MCF 10A (cell line): ENCODE measurements at regions not wholly inside any gene's neighbourhood (a gene's known extent, or its start where the extent isn't known, plus 50 kb on each side); places are given as distances from the start of the nearest gene placed in this dataset.
A peak's percentile ranks its signal among the peaks of the same experiment; 100 is the strongest.

ENCODE experiments used
- BruUV-seq: library from RNA; stranded (reverse); fragments of 400-500 nt; replicated peaks from 2 replicates; lab custom pipeline; 2021; lab: Mats Ljungman, UMichigan
- CTCF ChIA-PET: fragments of 300-600 bp; sonication (Branson Sonifier 250); formaldehyde crosslinking; extraction: SDS; loops from one replicate; lab custom pipeline; 2021; ENCODE audit warnings: antibody characterized with exemption, inconsistent platforms; lab: Yijun Ruan, JAX
- POLR2A ChIA-PET: fragments of 300-600, 350-650 bp; sonication (Branson Sonifier 250); formaldehyde crosslinking; extraction: SDS; loops from one replicate; lab custom pipeline; 2020; ENCODE audit warnings: antibody characterized with exemption, inconsistent platforms; lab: Yijun Ruan, JAX
- DNase-seq: peaks from one replicate; pipeline ENCODE4 v3.0.0-alpha.2; 2018; ENCODE audit not compliant: unreplicated experiment
- H3K27ac Mint-ChIP-seq: one replicate; pipeline ENCODE4 v1.8.0; 2022; ENCODE audit warnings: mild to moderate bottlenecking, low read depth, mixed read lengths; ENCODE audit not compliant: unreplicated experiment
- H3K27me3 Mint-ChIP-seq: one replicate; pipeline ENCODE4 v1.8.0; 2022; ENCODE audit warnings: mixed read lengths; ENCODE audit not compliant: insufficient read depth, unreplicated experiment
- H3K36me3 Mint-ChIP-seq: one replicate; pipeline ENCODE4 v1.8.0; 2022; ENCODE audit warnings: mild to moderate bottlenecking, moderate library complexity, mixed read lengths; ENCODE audit not compliant: insufficient read depth, unreplicated experiment
- H3K4me1 Mint-ChIP-seq: one replicate; pipeline ENCODE4 v1.8.0; 2022; ENCODE audit warnings: mixed read lengths; ENCODE audit not compliant: insufficient read depth, unreplicated experiment
- H3K4me3 Mint-ChIP-seq: one replicate; pipeline ENCODE4 v1.8.0; 2022; ENCODE audit warnings: mild to moderate bottlenecking, moderate library complexity, mixed read lengths; ENCODE audit not compliant: unreplicated experiment
- H3K9me3 Mint-ChIP-seq: one replicate; pipeline ENCODE4 v1.8.0; 2022; ENCODE audit warnings: mixed read lengths; ENCODE audit not compliant: unreplicated experiment
- intact Hi-C: fragments of 100-400 bp; cut with micrococcal nuclease; formaldehyde crosslinking; loops from 2 replicates; pipeline ENCODE4 v1.14.1; 2022
- TF ChIP-seq, protein P1 (sequence below): fragments of 200-600 bp; IDR thresholded peaks from one replicate; pipeline ENCODE4 v1.8.0; 2022; ENCODE audit warnings: antibody characterized with exemption, mild to moderate bottlenecking; ENCODE audit not compliant: unreplicated experiment

DNA sequence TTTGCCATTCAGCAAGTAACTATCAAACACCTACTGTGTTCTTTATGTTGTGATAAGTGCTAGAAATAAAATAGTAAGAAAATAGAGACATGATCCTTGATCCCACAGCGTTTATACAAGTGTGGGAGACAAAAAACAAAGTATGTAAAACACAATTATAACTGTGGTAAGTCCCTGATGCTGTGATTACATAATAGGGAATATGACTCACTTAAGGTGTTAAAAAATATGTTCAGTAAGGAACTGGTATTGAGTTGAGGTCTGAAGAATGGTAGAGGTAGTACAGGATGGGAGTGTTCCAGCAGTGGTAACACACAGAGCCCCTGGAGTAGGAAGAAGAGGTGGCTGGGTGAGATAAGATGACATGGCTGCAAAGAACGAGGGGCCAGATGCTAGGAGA lies 132.1 kb upstream of the TMC3 start:
- BruUV-seq: no TSS peak
- no peak overlapping the region for H3K4me3 Mint-ChIP-seq
- H3K9me3 Mint-ChIP-seq: no peaks in the 10 kb centered on the region
- H3K27ac Mint-ChIP-seq: no peak overlapping the region
- POLR2A ChIA-PET: no interaction called here
- H3K4me1 Mint-ChIP-seq: peaks cover 22% of the 10 kb centered on the region
- H3K36me3 Mint-ChIP-seq: no peaks in the 10 kb centered on the region
- peak; percentile 22 for DNase-seq
- CTCF ChIA-PET: no interaction called here
- no peaks in the 10 kb centered on the region for H3K27me3 Mint-ChIP-seq
- TF ChIP-seq, protein P1, sequence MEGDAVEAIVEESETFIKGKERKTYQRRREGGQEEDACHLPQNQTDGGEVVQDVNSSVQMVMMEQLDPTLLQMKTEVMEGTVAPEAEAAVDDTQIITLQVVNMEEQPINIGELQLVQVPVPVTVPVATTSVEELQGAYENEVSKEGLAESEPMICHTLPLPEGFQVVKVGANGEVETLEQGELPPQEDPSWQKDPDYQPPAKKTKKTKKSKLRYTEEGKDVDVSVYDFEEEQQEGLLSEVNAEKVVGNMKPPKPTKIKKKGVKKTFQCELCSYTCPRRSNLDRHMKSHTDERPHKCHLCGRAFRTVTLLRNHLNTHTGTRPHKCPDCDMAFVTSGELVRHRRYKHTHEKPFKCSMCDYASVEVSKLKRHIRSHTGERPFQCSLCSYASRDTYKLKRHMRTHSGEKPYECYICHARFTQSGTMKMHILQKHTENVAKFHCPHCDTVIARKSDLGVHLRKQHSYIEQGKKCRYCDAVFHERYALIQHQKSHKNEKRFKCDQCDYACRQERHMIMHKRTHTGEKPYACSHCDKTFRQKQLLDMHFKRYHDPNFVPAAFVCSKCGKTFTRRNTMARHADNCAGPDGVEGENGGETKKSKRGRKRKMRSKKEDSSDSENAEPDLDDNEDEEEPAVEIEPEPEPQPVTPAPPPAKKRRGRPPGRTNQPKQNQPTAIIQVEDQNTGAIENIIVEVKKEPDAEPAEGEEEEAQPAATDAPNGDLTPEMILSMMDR: no peak
- intact Hi-C loops: no loop called here

GRCh38 chr15:81504170-81504905 lies 130.3 kb upstream of the TMC3 start:
- H3K27ac Mint-ChIP-seq: no peak overlapping the region
- no peaks in the 10 kb centered on the region for H3K27me3 Mint-ChIP-seq
- no peaks in the 10 kb centered on the region for H3K36me3 Mint-ChIP-seq
- intact Hi-C loops: no loop called here
- TF ChIP-seq, protein P1: no peak
- ChIA-PET CTCF (interaction anchor here (0.8 to 1.3 kb wide), 2 partner anchors 23 to 94 kb away, joined by 3 to 4 read pairs; no protein-coding TSS in a partner anchor), POLR2A (interaction anchor here (0.5 to 0.8 kb wide), 2 partner anchors 520 to 642 kb away, joined by 3 read pairs; no protein-coding TSS in a partner anchor)
- peak; percentile 8 for DNase-seq
- no TSS peak for BruUV-seq
- H3K9me3 Mint-ChIP-seq: peaks cover 4% of the 10 kb centered on the region
- no peak overlapping the region for H3K4me3 Mint-ChIP-seq
- H3K4me1 Mint-ChIP-seq: peaks cover 12% of the 10 kb centered on the region

DNA sequence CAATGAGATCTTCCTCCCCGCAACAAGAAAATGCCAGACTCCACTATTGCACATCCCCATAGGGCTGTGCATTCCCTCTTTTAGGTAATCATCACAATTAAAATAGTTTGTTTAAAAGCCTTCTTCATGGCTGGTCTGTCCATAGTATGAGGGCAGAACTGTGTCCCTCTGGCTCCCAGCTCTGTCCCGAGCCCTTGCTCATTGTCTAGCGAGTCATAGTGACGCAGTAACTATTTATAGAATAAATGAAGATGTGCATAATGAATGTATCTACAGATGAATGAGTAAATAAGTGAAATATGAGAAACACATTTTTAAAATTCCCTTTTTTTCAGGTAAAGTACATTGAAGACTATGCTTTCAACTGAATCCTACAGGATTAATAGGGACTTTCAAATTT lies 128.4 kb upstream of the TMC3 start:
- intact Hi-C loops: no loop called here
- H3K4me1 Mint-ChIP-seq: peaks cover 6% of the 10 kb centered on the region
- H3K27ac Mint-ChIP-seq: no peak overlapping the region
- H3K9me3 Mint-ChIP-seq: peaks cover 4% of the 10 kb centered on the region
- DNase-seq: no peak
- ChIA-PET POLR2A (no interaction called here), CTCF (interaction anchor here (0.7 kb wide), 1 partner anchor 390 kb away, joined by 3 read pairs; no protein-coding TSS in a partner anchor)
- BruUV-seq: no TSS peak
- TF ChIP-seq, protein P1: no peak
- no peak overlapping the region for H3K4me3 Mint-ChIP-seq
- H3K27me3 Mint-ChIP-seq: no peaks in the 10 kb centered on the region
- no peaks in the 10 kb centered on the region for H3K36me3 Mint-ChIP-seq

- Mint-ChIP-seq H3K27ac (no peak overlapping the region), H3K36me3 (no peaks in the 10 kb centered on the region), H3K27me3 (no peaks in the 10 kb centered on the region), H3K4me1 (no peaks in the 10 kb centered on the region), H3K4me3 (no peak overlapping the region), H3K9me3 (peaks cover 4% of the 10 kb centered on the region)
- TF ChIP-seq, protein P1: no peak
- CTCF ChIA-PET: interaction anchor here (0.6 kb wide), 2 partner anchors 315 to 358 kb away, joined by 3 read pairs; no protein-coding TSS in a partner anchor
- no peak for DNase-seq
- intact Hi-C loops: no loop called here
- BruUV-seq: no TSS peak
- POLR2A ChIA-PET: no interaction called here
Measured at GRCh38 chr15:81500081-81500480, 126.1 kb upstream of the TMC3 start.
